Calu3 (cell line): ENCODE measurements at regions not wholly inside any gene's neighbourhood (a gene's known extent, or its start where the extent isn't known, plus 50 kb on each side); places are given as distances from the start of the nearest gene placed in this dataset.

ENCODE experiments used
- BruUV-seq: library from RNA; stranded (reverse); fragments of 400-500 nt; replicated peaks from 2 replicates; lab custom pipeline; 2021; lab: Mats Ljungman, UMichigan
- CTCF ChIA-PET: fragments of 300-600 bp; sonication (Branson Sonifier 250); formaldehyde crosslinking; loops from one replicate; lab custom pipeline; 2022; ENCODE audit warnings: antibody characterized with exemption; lab: Charles Lee
- DNase-seq: peaks from one replicate; pipeline ENCODE4 v3.0.0; 2022
- H3K27ac Mint-ChIP-seq: one replicate; pipeline ENCODE4 v1.8.0; 2022; ENCODE audit warnings: mixed read lengths; ENCODE audit not compliant: unreplicated experiment
- H3K27me3 Mint-ChIP-seq: one replicate; pipeline ENCODE4 v1.8.0; 2022; ENCODE audit warnings: mixed read lengths; ENCODE audit not compliant: unreplicated experiment
- H3K36me3 Mint-ChIP-seq: one replicate; pipeline ENCODE4 v1.8.0; 2022; ENCODE audit warnings: mild to moderate bottlenecking, moderate library complexity, mixed read lengths; ENCODE audit not compliant: insufficient read depth, unreplicated experiment
- H3K4me1 Mint-ChIP-seq: one replicate; pipeline ENCODE4 v1.8.0; 2022; ENCODE audit warnings: mild to moderate bottlenecking, low read depth, mixed read lengths; ENCODE audit not compliant: unreplicated experiment
- H3K4me3 Mint-ChIP-seq: one replicate; pipeline ENCODE4 v1.8.0; 2022; ENCODE audit warnings: mild to moderate bottlenecking, low read depth, moderate library complexity, mixed read lengths; ENCODE audit not compliant: unreplicated experiment
- H3K9me3 Mint-ChIP-seq: one replicate; pipeline ENCODE4 v1.8.0; 2022; ENCODE audit warnings: low read depth, mixed read lengths; ENCODE audit not compliant: unreplicated experiment
- CTCF ChIP-seq: fragments of 200-600 bp; IDR thresholded peaks from one replicate; pipeline ENCODE4 v1.8.0; 2022; ENCODE audit warnings: antibody characterized with exemption; ENCODE audit not compliant: unreplicated experiment
- intact Hi-C: fragments of 100-400 bp; cut with micrococcal nuclease; formaldehyde crosslinking; loops from one replicate; pipeline ENCODE4 v1.10.0; 2022; ENCODE audit not compliant: unreplicated experiment

- DNase-seq, result no peak
- H3K9me3 Mint-ChIP-seq, result peaks cover 3% of the 10 kb centered on the region
- no peaks in the 10 kb centered on the region for H3K27me3 Mint-ChIP-seq
- CTCF ChIA-PET, result no interaction called here
- BruUV-seq, result no TSS peak
- H3K4me1 Mint-ChIP-seq, result no peaks in the 10 kb centered on the region
- intact Hi-C loops, result no loop called here
- TF ChIP-seq CTCF, result no peak
- no peak overlapping the region for H3K4me3 Mint-ChIP-seq
- no peak overlapping the region for H3K27ac Mint-ChIP-seq
- no peaks in the 10 kb centered on the region for H3K36me3 Mint-ChIP-seq
Observed at GRCh38 chr2:48127612-48128191, 186.8 kb upstream of the FOXN2 start.

- Mint-ChIP-seq H3K9me3 (peaks cover 3% of the 10 kb centered on the region), H3K4me3 (no peak overlapping the region), H3K36me3 (no peaks in the 10 kb centered on the region), H3K27me3 (no peaks in the 10 kb centered on the region), H3K27ac (no peak overlapping the region), H3K4me1 (no peaks in the 10 kb centered on the region)
- BruUV-seq, result no TSS peak
- no peak for TF ChIP-seq CTCF
- DNase-seq, result no peak
- CTCF ChIA-PET, result interaction anchor here (0.9 kb wide), 1 partner anchor 55 kb away, joined by 4 read pairs; no protein-coding TSS in a partner anchor
- intact Hi-C loops, result no loop called here
Observed at GRCh38 chr2:48129293-48129950, 185.1 kb upstream of the FOXN2 start.

GRCh38 chr2:48131539-48132270 is 182.8 kb upstream of the FOXN2 start:
- BruUV-seq, result no TSS peak
- TF ChIP-seq CTCF, result no peak
- H3K4me1 Mint-ChIP-seq, result no peaks in the 10 kb centered on the region
- peaks cover 3% of the 10 kb centered on the region for H3K9me3 Mint-ChIP-seq
- H3K36me3 Mint-ChIP-seq, result no peaks in the 10 kb centered on the region
- no peak overlapping the region for H3K4me3 Mint-ChIP-seq
- H3K27ac Mint-ChIP-seq, result no peak overlapping the region
- no peak for DNase-seq
- intact Hi-C loops, result no loop called here
- no peaks in the 10 kb centered on the region for H3K27me3 Mint-ChIP-seq
- CTCF ChIA-PET, result no interaction called here

- Mint-ChIP-seq H3K27ac (no peak overlapping the region), H3K36me3 (no peaks in the 10 kb centered on the region), H3K4me3 (no peak overlapping the region), H3K4me1 (no peaks in the 10 kb centered on the region), H3K9me3 (peaks cover 3% of the 10 kb centered on the region), H3K27me3 (no peaks in the 10 kb centered on the region)
- no peak for DNase-seq
- no peak for TF ChIP-seq CTCF
- CTCF ChIA-PET, result no interaction called here
- no TSS peak for BruUV-seq
- intact Hi-C loops, result no loop called here
Observed at GRCh38 chr2:48132271-48132625, 182.2 kb upstream of the FOXN2 start.
